ENCODE measurements at regions not wholly inside any gene's neighbourhood (a gene's known extent, or its start where the extent isn't known, plus 50 kb on each side); places are given as distances from the start of the nearest gene placed in this dataset.

DNA sequence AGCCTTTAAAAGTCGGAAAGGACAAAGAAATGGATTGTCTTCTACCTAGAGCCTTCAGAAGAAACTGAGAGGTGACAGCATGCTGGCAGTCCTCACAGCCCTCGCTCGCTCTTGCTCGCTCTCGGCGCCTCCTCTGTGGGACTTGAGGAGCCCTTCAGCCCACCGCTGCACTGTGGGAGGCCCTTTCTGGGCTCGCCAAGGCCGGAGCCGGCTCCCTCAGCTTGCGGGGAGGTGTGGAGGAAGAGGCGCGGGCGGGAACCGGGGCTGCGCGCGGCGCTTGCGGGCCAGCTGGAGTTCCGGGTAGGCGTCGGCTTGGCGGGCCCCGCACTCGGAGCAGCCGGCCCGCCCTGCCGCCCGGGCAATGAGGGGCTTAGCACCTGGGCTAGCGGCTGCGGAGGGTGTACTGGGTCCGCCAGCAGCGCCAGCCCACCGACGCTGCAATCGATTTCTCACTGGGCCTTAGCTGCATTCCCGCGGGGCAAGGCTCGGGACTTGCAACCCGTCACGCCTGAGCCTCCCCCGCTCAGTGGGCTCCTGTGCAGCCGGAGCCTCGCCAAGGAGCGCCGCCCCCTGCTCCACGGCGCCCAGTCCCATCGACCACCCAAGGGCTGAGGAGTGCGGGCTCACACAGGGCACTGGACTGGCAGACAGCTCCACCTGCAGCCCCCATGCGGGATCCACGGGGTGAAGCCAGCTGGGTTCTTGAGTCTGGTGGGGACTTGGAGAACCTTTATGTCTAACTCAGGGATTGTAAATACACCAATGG is 953.8 kb upstream of the GBE1 start:
- TF ChIP-seq CTCF (IDR thresholded peaks at IDR 0.05; ENCODE audit: control insufficient read depth, extremely low read depth, insufficient read depth) = no peak
- DNase-seq (ENCODE audit: low read depth) = no peak
- H3K4me3 ChIP-seq (ENCODE audit: low read depth, low read length) = no peak overlapping the region

DNA sequence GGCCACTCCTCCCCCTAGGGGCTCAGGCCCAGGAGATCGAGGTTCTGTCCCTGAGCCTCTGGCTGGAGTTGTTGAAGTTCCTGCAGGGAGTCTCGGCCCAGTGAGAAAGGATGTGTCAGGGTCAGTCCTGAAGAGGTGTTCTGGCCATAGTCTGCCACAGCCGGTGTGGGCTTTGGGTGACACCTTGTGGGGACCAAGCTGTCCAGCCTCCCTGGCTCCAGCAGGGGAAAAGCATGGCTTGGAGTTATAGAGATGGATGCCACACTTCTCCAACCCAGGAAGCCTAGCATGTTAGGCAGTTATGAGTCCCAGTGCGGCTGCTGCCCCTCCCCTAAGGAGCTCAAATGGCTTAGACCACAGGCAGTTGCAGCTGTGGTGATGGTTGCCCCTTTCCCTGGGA is 945.6 kb upstream of the GBE1 start:
- peak; percentile 39 for TF ChIP-seq CTCF (IDR thresholded peaks at IDR 0.05; ENCODE audit: control insufficient read depth, extremely low read depth, insufficient read depth)
- DNase-seq (ENCODE audit: low read depth) = no peak
- H3K4me3 ChIP-seq (ENCODE audit: low read depth, low read length) = no peak overlapping the region

- no peak for TF ChIP-seq CTCF (IDR thresholded peaks at IDR 0.05; ENCODE audit: control insufficient read depth, extremely low read depth, insufficient read depth)
- DNase-seq (ENCODE audit: low read depth) = no peak
- H3K4me3 ChIP-seq (ENCODE audit: low read depth, low read length) = no peak overlapping the region
Measured at GRCh38 chr3:82685761-82686160, 924.3 kb upstream of the GBE1 start.

DNA sequence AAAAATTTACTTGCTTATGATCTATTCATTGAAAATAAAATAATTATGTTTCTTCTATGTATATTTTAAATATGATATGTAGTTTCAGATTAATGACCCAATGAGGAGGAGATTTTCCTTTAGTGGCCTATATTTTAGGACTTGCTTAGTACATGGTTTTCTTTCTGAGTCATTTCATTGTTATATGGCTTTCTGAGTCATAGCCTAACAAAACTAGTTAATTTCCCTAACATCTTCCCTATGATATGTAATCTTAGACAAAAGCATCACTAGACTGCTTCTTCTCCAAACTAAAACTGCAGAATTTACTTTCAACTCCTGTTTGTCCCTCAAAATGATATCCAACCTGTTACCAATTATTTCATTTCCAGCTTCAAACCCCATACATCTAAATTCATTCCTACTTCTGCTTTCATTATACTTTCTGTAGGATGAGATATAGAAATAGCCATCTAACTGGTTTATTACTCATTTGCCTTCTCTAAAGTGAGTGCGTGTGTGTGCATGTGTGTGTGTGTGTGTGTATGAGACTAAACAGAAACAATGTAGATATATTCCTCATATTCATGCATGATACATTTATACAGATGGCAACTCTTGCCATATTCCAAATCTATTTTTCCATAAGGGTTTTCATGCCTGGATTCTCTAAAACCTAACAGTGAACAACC is 915.0 kb upstream of the GBE1 start:
- TF ChIP-seq CTCF (IDR thresholded peaks at IDR 0.05; ENCODE audit: control insufficient read depth, extremely low read depth, insufficient read depth) = no peak
- DNase-seq (ENCODE audit: low read depth) = no peak
- H3K4me3 ChIP-seq (ENCODE audit: low read depth, low read length) = no peak overlapping the region

DNA sequence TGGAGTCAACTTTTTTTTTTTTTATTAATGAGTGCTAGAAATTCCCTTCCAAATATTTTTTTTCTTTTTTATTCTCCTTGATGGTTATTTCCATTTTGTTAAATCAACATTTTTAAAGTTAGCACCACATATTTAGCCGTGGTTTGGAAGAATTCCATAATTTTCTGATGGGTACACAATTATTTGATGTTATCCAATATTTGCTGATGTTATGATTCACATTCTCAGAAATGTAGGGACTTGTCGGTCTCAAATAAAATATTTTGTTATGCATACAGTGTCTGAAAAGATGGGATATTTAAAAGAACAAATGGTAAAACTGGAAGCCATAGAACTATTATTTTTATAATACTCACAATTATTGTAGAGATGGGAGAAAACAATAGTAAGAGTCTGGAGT is 911.5 kb upstream of the GBE1 start:
- no peak for DNase-seq (ENCODE audit: low read depth)
- no peak for TF ChIP-seq CTCF (IDR thresholded peaks at IDR 0.05; ENCODE audit: control insufficient read depth, extremely low read depth, insufficient read depth)
- H3K4me3 ChIP-seq (ENCODE audit: low read depth, low read length) = no peak overlapping the region

- H3K4me3 ChIP-seq (ENCODE audit: low read depth, low read length) = no peak overlapping the region
- TF ChIP-seq CTCF (IDR thresholded peaks at IDR 0.05; ENCODE audit: control insufficient read depth, extremely low read depth, insufficient read depth) = no peak
- no peak for DNase-seq (ENCODE audit: low read depth)
Measured at GRCh38 chr3:82671466-82671865, 910.0 kb upstream of the GBE1 start.
